GM15510 (cell line): ENCODE measurements at regions not wholly inside any gene's neighbourhood (a gene's known extent, or its start where the extent isn't known, plus 50 kb on each side); places are given as distances from the start of the nearest gene placed in this dataset.

ENCODE experiments used
- POLR2A ChIP-seq: IDR thresholded peaks from 3 replicates; pipeline ENCODE4 v1.6.1; 2011; ENCODE audit warnings: borderline replicate concordance; ENCODE audit not compliant: insufficient read length; ENCODE audit errors: extremely low read depth

DNA sequence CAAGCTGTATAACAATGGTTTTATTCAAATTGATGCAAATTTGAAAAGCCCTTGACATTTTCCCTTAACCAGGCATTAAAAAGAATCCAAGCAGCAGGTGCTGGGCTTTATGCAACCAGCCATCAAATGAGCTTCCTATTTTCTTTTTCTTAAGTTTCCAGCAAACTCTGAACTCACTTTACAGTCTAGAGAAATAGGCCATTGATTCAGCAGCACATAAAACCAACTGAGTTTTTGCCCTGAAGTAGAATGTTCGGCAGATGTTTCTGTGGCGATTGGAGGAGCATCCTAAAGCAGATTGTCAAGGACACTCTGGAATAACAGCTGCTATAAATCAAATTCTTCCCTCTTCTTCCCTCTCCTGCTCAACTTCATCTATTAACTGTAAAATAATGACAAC lies 582.8 kb upstream of the CPEB2 start:
- TF ChIP-seq POLR2A, result no peak

DNA sequence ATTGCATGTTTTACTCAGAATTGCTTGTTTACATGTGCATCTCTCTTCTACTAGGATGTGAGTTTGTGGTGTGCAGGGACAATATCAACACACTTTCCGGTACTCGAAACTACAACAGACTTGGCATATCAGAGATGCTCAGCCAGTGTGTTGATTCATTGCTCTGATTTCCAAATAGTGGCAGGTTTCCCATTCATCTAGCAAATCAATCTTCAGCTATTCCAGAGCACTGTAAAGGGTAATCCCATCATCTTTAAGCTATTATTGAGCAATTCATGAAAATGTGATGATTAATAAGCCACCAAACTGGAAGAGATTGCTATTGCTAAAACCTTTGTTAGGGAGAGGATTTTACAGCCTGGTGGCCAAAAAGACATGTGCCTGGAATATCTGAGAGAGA lies 574.2 kb upstream of the CPEB2 start:
- no peak for TF ChIP-seq POLR2A

DNA sequence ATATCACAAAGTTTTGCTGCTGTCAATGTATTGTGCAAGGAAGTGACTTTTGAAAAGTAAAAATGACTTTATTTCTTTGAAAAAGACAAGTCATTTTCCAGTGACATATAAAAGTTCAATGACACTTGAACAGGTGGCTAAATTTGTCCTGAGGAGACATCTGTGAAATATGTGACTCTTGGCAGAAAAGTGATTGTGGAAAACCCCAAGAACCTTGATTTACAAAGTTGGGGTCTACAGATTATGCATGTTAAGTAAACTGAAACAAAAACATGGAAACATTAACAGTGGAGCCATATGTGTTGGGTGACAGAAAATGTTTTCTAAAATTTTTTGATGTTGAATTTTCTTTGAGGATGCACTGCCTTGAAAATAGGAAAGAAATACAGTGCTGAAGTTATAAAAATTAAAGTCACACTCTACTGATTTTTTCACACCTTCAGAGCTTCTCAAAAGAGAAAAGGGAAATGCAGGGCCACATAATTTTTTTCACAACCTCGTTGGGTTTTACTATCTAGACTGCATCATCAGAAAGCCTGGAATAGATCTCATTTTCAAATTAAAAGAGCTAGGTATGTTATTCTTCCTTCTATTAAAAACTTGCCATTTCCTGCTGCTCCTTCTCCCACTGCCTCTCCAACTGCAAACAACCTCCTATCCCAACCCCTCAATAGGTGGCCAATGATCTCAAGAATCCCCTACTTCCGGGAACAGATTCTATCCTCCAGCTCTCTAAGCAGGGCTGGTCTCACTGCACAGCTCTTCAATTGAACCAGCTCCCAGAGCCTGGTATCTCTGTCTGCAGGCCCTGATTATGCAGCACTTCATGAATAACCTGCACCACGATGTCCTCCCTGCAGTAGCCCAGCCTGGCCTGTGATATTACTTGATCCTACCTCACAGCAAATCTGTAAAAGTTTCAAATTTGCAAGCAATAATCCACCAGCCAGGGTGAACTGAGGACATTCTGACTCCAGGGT lies 570.8 kb upstream of the CPEB2 start:
- no peak for TF ChIP-seq POLR2A

DNA sequence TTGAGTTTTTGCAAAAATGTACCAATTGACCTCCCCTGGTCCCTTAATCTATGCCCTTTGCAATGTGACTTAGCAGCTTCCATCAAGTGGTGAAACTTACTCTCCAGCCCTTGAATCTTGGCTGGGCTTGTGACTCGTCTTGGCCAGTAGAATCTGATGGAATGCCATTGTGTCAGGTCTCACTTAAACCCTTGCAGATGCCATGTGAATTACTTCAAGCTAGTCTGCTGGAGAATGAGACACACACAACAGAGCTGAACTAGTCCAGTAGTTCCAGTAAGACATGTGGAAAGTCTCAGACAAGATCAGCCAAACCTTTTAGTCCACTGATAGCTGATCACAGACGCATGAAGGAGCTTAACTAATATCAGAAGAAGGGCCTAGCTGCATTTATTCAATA lies 567.8 kb upstream of the CPEB2 start:
- TF ChIP-seq POLR2A, result no peak

DNA sequence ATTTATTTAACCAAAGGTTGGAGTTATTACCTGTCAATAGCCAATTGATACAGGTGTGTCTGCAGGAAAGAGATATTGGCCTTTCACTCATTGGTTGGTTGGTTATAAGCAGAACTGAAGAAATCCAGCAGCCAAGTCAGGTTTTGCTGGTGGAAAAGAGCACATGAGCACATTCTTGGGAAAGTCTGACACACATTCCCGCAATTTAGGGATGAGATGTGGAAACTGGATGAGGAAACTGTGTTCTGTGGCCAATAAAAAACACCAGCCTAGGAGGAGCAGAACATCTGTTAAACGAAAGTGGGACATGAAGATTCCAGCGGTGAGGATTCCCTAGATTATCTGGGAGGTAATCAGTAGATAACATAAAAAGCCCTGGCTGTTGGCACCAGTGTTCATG lies 567.4 kb upstream of the CPEB2 start:
- TF ChIP-seq POLR2A, result no peak

DNA sequence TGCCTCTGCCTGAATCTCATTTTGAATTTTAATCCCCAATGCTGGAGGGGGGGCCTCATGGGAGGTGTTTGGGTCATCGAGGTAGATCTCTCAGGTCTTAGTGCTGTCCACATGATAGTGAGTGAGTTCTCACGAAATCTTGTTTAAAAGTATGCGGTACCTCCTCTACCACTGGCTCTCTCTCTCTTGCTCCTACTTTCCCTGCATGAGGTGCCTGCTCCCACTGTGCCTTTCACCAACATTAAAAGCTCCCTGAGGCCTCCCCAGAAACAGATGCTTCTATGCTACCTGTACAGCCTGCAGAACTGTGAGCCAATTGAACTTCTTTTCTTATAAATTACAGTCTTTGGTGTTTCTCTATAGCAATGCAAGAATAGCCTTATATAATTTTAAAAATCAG lies 560.7 kb upstream of the CPEB2 start:
- no peak for TF ChIP-seq POLR2A

DNA sequence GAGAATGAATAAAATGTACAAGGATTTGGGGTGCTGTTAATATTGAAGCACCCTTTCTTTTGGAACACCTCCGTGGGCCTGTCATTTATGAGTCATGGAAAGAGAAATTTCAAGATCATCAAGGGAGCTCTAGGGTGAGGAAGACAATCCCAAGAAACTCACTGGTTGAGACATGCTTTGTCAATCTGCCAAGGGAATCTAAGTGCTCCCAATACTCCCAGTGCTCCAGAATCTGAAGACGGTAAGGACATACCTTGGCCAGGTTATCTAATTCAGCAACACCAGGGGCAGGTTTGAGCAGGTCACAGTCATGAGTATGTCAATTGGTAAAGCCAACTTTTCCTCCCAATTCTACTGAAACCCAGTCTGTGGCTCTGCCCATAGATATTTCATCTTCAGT lies 556.4 kb upstream of the CPEB2 start:
- no peak for TF ChIP-seq POLR2A

DNA sequence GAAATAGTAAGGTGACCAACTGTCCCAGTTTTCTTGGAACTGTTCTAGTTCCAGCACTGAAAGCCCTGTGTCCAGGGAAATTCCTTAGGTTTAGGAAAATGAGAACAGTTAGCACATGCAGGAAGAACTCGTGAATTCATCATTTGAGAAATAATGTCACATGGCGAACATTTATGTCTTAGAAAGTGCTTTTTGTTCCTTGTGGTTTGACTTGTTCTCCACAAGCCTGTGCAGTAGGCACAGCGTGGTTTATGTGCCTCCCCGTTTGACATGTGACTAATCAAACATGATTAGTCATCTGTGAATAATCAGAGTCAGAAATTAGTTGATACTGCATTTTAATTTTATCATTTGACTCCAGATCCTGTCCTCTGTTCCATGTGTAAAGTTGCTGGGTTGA lies 556.0 kb upstream of the CPEB2 start:
- TF ChIP-seq POLR2A, result no peak

DNA sequence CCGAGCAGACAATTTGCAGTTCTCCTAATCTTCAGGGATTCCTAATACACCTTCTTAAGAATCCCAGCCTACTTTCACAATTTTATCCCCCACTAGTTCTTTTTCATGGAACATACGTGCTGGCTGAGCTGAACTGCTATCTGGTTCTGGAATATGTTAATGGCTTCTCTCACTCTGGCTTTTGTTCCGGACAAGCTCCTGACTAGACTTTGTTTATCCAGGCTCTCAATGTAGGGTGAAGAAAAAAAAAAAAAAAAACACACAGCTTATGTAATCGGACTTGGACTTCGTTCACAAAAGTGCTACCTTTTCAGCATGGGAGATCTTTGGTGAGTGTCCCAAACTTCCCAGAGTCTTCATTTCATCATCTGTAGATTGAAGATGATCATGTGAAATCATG lies 555.4 kb upstream of the CPEB2 start:
- TF ChIP-seq POLR2A, result no peak

DNA sequence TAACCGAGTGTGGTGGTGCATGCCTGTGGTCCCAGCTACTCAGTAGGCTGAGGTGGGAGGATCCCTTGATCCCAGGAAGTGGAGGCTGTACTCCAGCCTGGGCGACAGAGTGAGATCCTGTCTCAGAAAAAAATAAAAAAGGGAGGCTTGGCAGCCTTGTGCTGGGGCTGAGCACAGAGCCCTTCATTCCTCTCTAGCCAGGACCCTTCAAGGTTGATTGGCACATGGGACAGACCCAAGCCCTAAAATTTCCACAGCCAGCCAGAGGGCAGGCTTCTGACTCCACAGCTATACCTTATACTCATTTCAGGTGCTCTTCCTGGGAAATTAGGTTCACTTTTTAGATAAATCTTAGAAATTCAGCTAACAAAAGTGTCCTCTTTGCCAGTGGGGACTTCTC lies 553.0 kb upstream of the CPEB2 start:
- no peak for TF ChIP-seq POLR2A

DNA sequence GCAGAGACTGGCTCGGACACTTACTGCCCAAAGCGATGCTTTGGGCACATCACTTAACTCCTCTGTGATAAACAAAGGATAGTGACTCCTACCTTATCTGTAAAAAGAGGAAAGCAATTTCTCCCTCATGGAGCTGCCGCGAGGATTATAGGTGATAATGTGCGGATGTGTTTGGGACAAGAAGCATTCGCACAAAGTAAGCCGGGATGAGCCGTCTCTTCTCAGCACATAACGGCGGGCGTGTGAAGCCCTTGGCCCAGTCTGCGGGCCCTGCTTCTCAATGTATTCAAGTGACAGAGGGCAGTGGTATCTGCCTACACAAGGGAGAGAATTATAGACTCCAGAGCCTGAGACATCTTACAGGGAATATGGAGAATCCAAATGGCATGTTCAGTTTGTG lies 550.3 kb upstream of the CPEB2 start:
- no peak for TF ChIP-seq POLR2A

DNA sequence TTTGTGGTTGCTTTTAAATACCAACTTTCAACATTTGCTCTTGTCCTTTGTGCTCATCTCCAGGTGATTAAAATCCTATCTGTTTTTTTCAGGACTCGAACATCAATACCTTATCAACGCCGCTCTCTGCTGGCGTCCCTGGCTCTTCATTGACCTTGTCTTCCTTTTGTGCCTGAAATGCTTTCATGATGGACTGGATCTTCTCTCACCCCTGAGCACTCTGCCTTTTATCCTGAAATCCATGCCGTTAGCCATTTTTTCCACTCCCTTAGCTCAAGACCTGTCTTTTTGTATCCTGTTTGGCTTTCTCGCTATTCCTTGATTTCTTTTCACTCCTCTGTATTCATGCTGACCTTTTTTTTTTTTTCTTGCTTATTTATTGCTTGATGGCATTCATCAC lies 549.5 kb upstream of the CPEB2 start:
- no peak for TF ChIP-seq POLR2A

DNA sequence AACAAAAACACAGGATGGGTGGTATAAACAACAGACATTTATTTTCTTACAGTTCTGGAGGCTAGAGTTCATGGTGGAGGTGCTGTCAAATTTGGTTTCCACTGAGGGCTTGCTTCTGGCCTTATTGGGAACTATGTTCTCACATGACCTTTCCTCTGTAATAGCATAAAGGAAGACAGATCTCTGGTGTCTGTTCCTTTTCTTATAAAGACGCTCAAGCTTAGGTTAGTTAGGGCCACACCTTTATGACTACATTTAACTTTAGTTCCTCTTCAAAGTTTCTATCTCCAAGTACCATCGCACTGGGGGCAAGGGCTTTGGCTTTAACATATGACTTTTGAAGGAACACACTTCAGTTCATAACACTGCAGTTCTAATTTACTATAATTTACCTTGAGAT lies 543.8 kb upstream of the CPEB2 start:
- no peak for TF ChIP-seq POLR2A

DNA sequence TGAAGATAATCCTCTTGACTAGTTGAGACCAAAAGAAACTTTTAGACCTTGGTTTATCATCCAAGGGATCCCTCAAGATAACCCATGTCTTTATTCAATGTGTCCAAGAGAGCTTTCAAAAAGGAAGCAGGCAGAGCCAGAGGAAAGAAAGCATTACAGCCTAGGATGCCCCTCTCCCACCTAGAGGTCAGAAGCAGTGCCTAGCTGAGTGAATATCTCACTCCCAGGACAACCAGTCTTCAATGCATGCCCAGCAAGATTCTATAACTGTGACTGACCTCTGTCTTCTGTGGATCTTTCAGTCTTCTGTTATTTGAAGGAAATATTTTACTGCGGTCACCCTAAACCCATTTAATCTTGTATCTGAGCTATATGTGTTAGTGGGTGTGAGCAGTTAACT lies 537.2 kb upstream of the CPEB2 start:
- no peak for TF ChIP-seq POLR2A

DNA sequence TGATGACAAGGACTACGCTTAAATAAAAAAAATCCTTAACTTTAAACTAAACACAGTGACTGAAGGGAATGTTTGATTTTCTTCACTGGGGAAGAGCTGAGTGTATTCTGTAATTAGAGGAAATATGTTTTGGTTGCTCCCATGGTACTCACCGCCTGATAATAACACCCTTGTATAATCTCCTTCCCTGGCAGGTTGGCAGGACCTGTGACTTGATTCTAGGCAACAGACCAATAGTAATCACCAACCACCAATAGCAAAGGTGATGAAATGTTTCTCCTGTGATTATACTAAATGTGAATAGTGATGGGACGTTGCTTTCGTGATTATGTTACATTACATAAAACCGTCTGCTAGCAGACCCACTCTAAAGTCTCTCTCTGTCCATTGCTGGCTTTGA lies 536.8 kb upstream of the CPEB2 start:
- no peak for TF ChIP-seq POLR2A

DNA sequence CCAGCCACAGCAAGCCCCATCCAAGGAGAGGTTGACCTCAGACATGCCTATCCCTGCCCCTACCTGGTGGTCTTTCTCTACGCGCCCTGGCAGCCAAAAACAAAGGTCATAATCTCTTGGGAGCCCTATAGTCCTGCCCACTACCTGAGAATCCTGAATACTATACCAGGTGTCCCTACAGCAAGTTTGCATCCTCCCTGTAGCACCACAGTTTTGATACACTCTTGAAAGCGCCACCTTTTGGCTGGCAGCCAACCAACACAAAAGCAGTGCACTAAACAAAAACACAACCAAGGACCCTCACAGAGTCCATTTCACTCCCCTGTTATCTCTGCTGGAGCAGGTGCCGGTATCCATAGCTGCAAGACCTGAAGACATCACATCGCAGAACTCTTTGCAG lies 523.8 kb upstream of the CPEB2 start:
- TF ChIP-seq POLR2A, result no peak
